Endodermal cell (in vitro differentiated cells): ENCODE measurements at regions not wholly inside any gene's neighbourhood (a gene's known extent, or its start where the extent isn't known, plus 50 kb on each side); places are given as distances from the start of the nearest gene placed in this dataset.

Experiments
- DNase-seq: peaks from one replicate; pipeline ENCODE4 v3.0.0-alpha.2; 2017
- H3K27ac ChIP-seq: 2 replicates; pipeline ENCODE4 v1.5.1; 2013; ENCODE audit warnings: mild to moderate bottlenecking, low read depth, low read length, moderate library complexity
- H3K27me3 ChIP-seq: 2 replicates; pipeline ENCODE4 v1.6.1; 2013; ENCODE audit warnings: mild to moderate bottlenecking, low read length, moderate library complexity; ENCODE audit not compliant: insufficient read depth, control insufficient read depth, poor library complexity, severe bottlenecking
- H3K36me3 ChIP-seq: 2 replicates; pipeline ENCODE4 v1.7.0; 2013; ENCODE audit warnings: mild to moderate bottlenecking, low read length, moderate library complexity; ENCODE audit not compliant: control insufficient read depth, insufficient read depth
- H3K4me1 ChIP-seq: one replicate; pipeline ENCODE4 v1.7.0; 2013; ENCODE audit warnings: low read length; ENCODE audit not compliant: control insufficient read depth, insufficient read depth
- H3K4me3 ChIP-seq: 2 replicates; pipeline ENCODE4 v1.5.1; 2013; ENCODE audit warnings: mild to moderate bottlenecking, low read length, moderate library complexity
- H3K9ac ChIP-seq: 2 replicates; pipeline ENCODE4 v1.6.1; 2013; ENCODE audit warnings: mild to moderate bottlenecking, low read length, moderate library complexity; ENCODE audit not compliant: poor library complexity, severe bottlenecking; ENCODE audit errors: extremely low read depth
- H3K9me3 ChIP-seq: 2 replicates; pipeline ENCODE4 v1.6.1; 2013; ENCODE audit warnings: mild to moderate bottlenecking, low read length, moderate library complexity; ENCODE audit not compliant: control insufficient read depth
- H3K27ac Mint-ChIP-seq: 2 replicates; pipeline ENCODE4 v1.8.0; 2020; ENCODE audit warnings: mixed read lengths
- H3K27me3 Mint-ChIP-seq: 2 replicates; pipeline ENCODE4 v1.8.0; 2021; ENCODE audit warnings: mild to moderate bottlenecking, mixed read lengths; ENCODE audit not compliant: insufficient read depth
- H3K36me3 Mint-ChIP-seq: 2 replicates; pipeline ENCODE4 v1.8.0; 2020; ENCODE audit warnings: low read depth, mixed read lengths
- H3K4me1 Mint-ChIP-seq: 2 replicates; pipeline ENCODE4 v1.8.0; 2020; ENCODE audit warnings: mixed read lengths
- H3K4me3 Mint-ChIP-seq: 2 replicates; pipeline ENCODE4 v1.8.0; 2020; ENCODE audit warnings: mild to moderate bottlenecking, moderate library complexity, mixed read lengths
- H3K9me3 Mint-ChIP-seq: 2 replicates; pipeline ENCODE4 v1.8.0; 2020; ENCODE audit warnings: mild to moderate bottlenecking, mixed read lengths
- CTCF ChIP-seq: fragments of 200-600 bp; sonication (generic); conservative IDR thresholded peaks from 2 replicates; pipeline ENCODE4 v1.5.0; 2021; ENCODE audit warnings: antibody characterized with exemption, mild to moderate bottlenecking
- WGBS, 2 experiments: methylation state at CpG; one replicate each; pipeline versions ENCODE4 v1.1.5 to v1.1.7; 2013; ENCODE audit warnings: missing lambda C conversion rate in 2 of 2, mixed read lengths in 1 of 2; ENCODE audit not compliant: insufficient coverage in 1 of 2, insufficient read length in 1 of 2; 5-methylcytosine and 5-hydroxymethylcytosine counted together

- H3K9me3 ChIP-seq: no peaks in the 10 kb centered on the region
- H3K9ac ChIP-seq: no peak overlapping the region
- TF ChIP-seq CTCF: no peak
- H3K4me1 Mint-ChIP-seq: no peaks in the 10 kb centered on the region
- H3K27ac ChIP-seq: no peak overlapping the region
- H3K27ac Mint-ChIP-seq: no peak overlapping the region
- H3K27me3 Mint-ChIP-seq: no peaks in the 10 kb centered on the region
- no peak for DNase-seq
- H3K4me3 Mint-ChIP-seq: no peak overlapping the region
- H3K9me3 Mint-ChIP-seq: no peaks in the 10 kb centered on the region
- H3K27me3 ChIP-seq: no peaks in the 10 kb centered on the region
- WGBS, 2 experiments: 92% methylated on average over 1 of the region's 1 CpG; no CpG with 5 or more reads in 1 of the 2 experiments
- H3K36me3 ChIP-seq: no peaks in the 10 kb centered on the region
- H3K36me3 Mint-ChIP-seq: no peaks in the 10 kb centered on the region
- no peak overlapping the region for H3K4me3 ChIP-seq
- H3K4me1 ChIP-seq: no peaks in the 10 kb centered on the region
Observed at GRCh38 chr2:129167456-129167855, 812.0 kb upstream of the RAB6C start.

GRCh38 chr2:129170570-129170969 is 808.9 kb upstream of the RAB6C start:
- Histone ChIP-seq H3K9ac (no peak overlapping the region), H3K9me3 (no peaks in the 10 kb centered on the region), H3K27ac (no peak overlapping the region), H3K4me1 (no peaks in the 10 kb centered on the region), H3K4me3 (no peak overlapping the region), H3K27me3 (no peaks in the 10 kb centered on the region), H3K36me3 (no peaks in the 10 kb centered on the region)
- Mint-ChIP-seq H3K27ac (no peak overlapping the region), H3K4me1 (no peaks in the 10 kb centered on the region), H3K4me3 (no peak overlapping the region), H3K36me3 (no peaks in the 10 kb centered on the region), H3K27me3 (no peaks in the 10 kb centered on the region), H3K9me3 (no peaks in the 10 kb centered on the region)
- DNase-seq: no peak
- WGBS, 2 experiments: 95% methylated on average over 2 of the region's 2 CpGs
- TF ChIP-seq CTCF: no peak

- H3K4me1 ChIP-seq: no peaks in the 10 kb centered on the region
- no peak overlapping the region for H3K4me3 Mint-ChIP-seq
- no peak for TF ChIP-seq CTCF
- H3K9me3 Mint-ChIP-seq: no peaks in the 10 kb centered on the region
- no peaks in the 10 kb centered on the region for H3K27me3 ChIP-seq
- no peak for DNase-seq
- H3K27ac Mint-ChIP-seq: no peak overlapping the region
- H3K9ac ChIP-seq: no peak overlapping the region
- H3K36me3 ChIP-seq: no peaks in the 10 kb centered on the region
- WGBS, 2 experiments: 100% methylated on average over 1 of the region's 2 CpGs; no CpG with 5 or more reads in 1 of the 2 experiments
- peaks cover 3% of the 10 kb centered on the region for H3K27me3 Mint-ChIP-seq
- H3K9me3 ChIP-seq: no peaks in the 10 kb centered on the region
- no peak overlapping the region for H3K27ac ChIP-seq
- no peaks in the 10 kb centered on the region for H3K36me3 Mint-ChIP-seq
- H3K4me1 Mint-ChIP-seq: no peaks in the 10 kb centered on the region
- H3K4me3 ChIP-seq: no peak overlapping the region
Observed at GRCh38 chr2:129174143-129174542, 805.3 kb upstream of the RAB6C start.
